Right atrium auricular region (tissue), 2 donors: ENCODE measurements at regions not wholly inside any gene's neighbourhood (a gene's known extent, or its start where the extent isn't known, plus 50 kb on each side); places are given as distances from the start of the nearest gene placed in this dataset.

Experiments used
- DNase-seq: peaks from one replicate; pipeline ENCODE4 v3.0.0-alpha.2; 2019; ENCODE audit warnings: low spot score
- H3K27ac ChIP-seq, 2 donors: fragments of 200-600 bp; sonication (generic); 1 replicate in 1 of 2; 2 replicates in 1 of 2; pipeline ENCODE4 v1.5.1; 2016 to 2019
- H3K27me3 ChIP-seq, 2 donors: fragments of 200-600 bp; sonication (generic); one replicate each; pipeline versions ENCODE4 v1.5.1 to v1.6.0; 2017 to 2019
- H3K36me3 ChIP-seq: fragments of 200-600 bp; sonication (generic); one replicate; pipeline ENCODE4 v1.5.1; 2016
- H3K4me1 ChIP-seq, 2 donors: fragments of 200-600 bp; sonication (generic); one replicate each; pipeline versions ENCODE4 v1.5.1 to v1.6.0; 2017 to 2019
- H3K4me3 ChIP-seq, 2 donors: fragments of 200-600 bp; sonication (generic); 1 replicate in 1 of 2; 2 replicates in 1 of 2; pipeline ENCODE4 v1.5.1; 2017 to 2019; ENCODE audit warnings: mild to moderate bottlenecking in 1 of 2, moderate library complexity in 1 of 2
- H3K9me3 ChIP-seq, 2 donors: fragments of 200-600 bp; sonication (generic); one replicate each; pipeline ENCODE4 v1.5.1; 2019
- TF ChIP-seq, protein P1 (sequence below), 2 donors: fragments of 200-600 bp; sonication (generic); IDR thresholded peaks; one replicate each; pipeline ENCODE4 v1.5.1; 2019; ENCODE audit warnings: antibody characterized with exemption in 2 of 2

GRCh38 chr13:34223984-34224383, 406.0 kb downstream of the RFC3 start:
- Histone ChIP-seq H3K27me3 (no peaks in the 10 kb centered on the region), H3K36me3 (no peaks in the 10 kb centered on the region), H3K9me3 (no peaks in the 10 kb centered on the region), H3K4me3 (no peak overlapping the region), H3K4me1 (no peaks in the 10 kb centered on the region), H3K27ac (no peak overlapping the region)
- no peak for DNase-seq
- TF ChIP-seq, protein P1, sequence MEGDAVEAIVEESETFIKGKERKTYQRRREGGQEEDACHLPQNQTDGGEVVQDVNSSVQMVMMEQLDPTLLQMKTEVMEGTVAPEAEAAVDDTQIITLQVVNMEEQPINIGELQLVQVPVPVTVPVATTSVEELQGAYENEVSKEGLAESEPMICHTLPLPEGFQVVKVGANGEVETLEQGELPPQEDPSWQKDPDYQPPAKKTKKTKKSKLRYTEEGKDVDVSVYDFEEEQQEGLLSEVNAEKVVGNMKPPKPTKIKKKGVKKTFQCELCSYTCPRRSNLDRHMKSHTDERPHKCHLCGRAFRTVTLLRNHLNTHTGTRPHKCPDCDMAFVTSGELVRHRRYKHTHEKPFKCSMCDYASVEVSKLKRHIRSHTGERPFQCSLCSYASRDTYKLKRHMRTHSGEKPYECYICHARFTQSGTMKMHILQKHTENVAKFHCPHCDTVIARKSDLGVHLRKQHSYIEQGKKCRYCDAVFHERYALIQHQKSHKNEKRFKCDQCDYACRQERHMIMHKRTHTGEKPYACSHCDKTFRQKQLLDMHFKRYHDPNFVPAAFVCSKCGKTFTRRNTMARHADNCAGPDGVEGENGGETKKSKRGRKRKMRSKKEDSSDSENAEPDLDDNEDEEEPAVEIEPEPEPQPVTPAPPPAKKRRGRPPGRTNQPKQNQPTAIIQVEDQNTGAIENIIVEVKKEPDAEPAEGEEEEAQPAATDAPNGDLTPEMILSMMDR (IDR thresholded peaks at IDR 0.05) = no peak

DNA sequence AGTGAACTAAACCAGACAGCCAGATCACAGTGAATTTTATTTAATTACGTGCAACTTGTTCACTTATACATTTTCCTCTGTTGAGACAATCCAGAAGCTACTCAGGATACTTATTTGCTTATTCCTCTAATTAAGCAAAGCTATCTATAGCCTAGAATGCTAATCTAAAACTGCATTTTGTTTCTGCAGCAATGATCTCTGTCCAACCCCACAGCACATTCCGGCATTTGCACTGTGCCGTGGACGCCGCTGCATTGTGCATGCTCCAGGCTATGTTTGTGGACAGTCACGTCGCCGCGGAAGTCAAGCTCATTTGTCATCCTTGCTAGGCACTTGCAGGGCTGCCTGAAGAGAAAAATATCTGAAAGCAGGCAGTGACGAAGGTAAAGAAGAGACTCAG, 406.9 kb downstream of the RFC3 start:
- H3K36me3 ChIP-seq = no peaks in the 10 kb centered on the region
- no peaks in the 10 kb centered on the region for H3K4me1 ChIP-seq
- no peak for DNase-seq
- H3K9me3 ChIP-seq = no peaks in the 10 kb centered on the region
- no peak overlapping the region for H3K27ac ChIP-seq
- TF ChIP-seq, protein P1 (IDR thresholded peaks at IDR 0.05) = no peak
- H3K4me3 ChIP-seq = no peak overlapping the region
- no peaks in the 10 kb centered on the region for H3K27me3 ChIP-seq

DNA sequence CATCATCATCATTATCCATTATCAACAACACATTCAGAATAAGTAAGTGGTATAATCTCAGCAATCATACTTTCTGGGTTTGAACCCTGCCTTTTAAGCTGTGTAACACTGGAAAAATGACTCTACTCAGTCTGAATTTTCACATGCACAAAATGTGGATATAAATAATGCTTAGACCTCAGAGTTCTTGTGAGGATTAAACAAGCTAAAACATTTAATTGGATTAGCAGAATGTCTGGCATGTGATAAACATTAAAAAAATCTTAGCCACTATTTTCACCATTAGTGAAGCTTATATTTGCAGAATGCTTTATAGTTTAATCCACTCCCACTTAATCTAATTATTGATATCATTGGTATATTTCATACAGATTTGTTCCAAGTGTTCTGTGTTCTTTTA, 412.3 kb downstream of the RFC3 start:
- no peak overlapping the region for H3K4me3 ChIP-seq
- TF ChIP-seq, protein P1 (IDR thresholded peaks at IDR 0.05) = no peak
- H3K36me3 ChIP-seq = no peaks in the 10 kb centered on the region
- no peak overlapping the region for H3K27ac ChIP-seq
- no peaks in the 10 kb centered on the region for H3K27me3 ChIP-seq
- no peak for DNase-seq
- no peaks in the 10 kb centered on the region for H3K4me1 ChIP-seq
- H3K9me3 ChIP-seq = peaks cover 0 to 4% of the 10 kb centered on the region in 2 donors

DNA sequence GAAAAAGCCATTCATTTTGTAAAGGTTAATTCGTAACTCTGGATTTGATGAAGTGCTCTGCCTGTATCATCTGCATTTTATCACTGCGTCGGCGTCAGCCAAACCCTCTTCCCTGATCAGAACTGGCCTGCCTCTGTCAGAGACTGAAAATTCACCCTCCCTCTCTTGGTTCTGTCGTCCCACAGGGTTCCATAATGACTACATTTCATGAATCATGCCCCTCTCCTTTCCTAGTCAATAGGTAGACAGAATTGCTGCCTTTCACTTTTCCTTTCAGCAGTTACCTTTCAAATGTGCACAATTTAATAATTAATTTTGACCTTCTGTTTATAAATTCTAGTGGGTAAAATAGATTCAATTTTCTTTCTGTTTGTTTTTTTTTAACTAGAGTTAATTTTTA, 423.4 kb downstream of the RFC3 start:
- no peak overlapping the region for H3K4me3 ChIP-seq
- no peak overlapping the region for H3K27ac ChIP-seq
- H3K36me3 ChIP-seq = no peaks in the 10 kb centered on the region
- H3K4me1 ChIP-seq = no peaks in the 10 kb centered on the region
- TF ChIP-seq, protein P1 (IDR thresholded peaks at IDR 0.05) = no peak
- H3K9me3 ChIP-seq = peaks cover 0 to 10% of the 10 kb centered on the region in 2 donors
- no peak for DNase-seq
- no peaks in the 10 kb centered on the region for H3K27me3 ChIP-seq

- Histone ChIP-seq H3K27me3 (no peaks in the 10 kb centered on the region), H3K36me3 (no peaks in the 10 kb centered on the region), H3K9me3 (peaks cover 0 to 2% of the 10 kb centered on the region in 2 donors), H3K4me3 (no peak overlapping the region), H3K4me1 (no peaks in the 10 kb centered on the region), H3K27ac (no peak overlapping the region)
- TF ChIP-seq, protein P1 (IDR thresholded peaks at IDR 0.05) = no peak
- no peak for DNase-seq
Observed at GRCh38 chr13:34243403-34243802, 425.5 kb downstream of the RFC3 start.

DNA sequence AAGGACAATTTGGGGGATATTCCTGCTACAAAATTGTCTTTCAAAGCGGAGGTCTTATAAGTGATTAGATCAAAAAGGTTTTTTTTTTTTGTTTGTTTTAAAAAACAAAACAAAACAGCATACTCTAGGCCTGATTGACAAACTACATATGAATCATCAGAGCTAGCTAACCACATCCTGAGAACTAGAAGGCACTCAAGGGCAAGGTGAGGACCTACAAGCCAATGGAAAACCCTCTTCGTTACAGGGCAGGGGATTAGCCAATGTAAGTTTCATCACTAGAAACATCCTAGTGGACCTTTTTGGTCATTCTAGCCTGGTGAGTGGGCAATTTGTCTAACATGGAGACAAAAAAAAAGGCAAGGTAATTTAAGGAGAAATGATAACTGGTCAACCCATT, 428.6 kb downstream of the RFC3 start:
- Histone ChIP-seq H3K9me3 (no peaks in the 10 kb centered on the region), H3K27me3 (no peaks in the 10 kb centered on the region), H3K4me1 (no peaks in the 10 kb centered on the region), H3K4me3 (no peak overlapping the region), H3K36me3 (no peaks in the 10 kb centered on the region), H3K27ac (no peak overlapping the region)
- no peak for DNase-seq
- TF ChIP-seq, protein P1 (IDR thresholded peaks at IDR 0.05) = no peak
